Lower leg skin (tissue), 4 donors: ENCODE measurements at regions not wholly inside any gene's neighbourhood (a gene's known extent, or its start where the extent isn't known, plus 50 kb on each side); places are given as distances from the start of the nearest gene placed in this dataset.

Source experiments
- DNase-seq, 2 donors: peaks; one replicate each; pipeline ENCODE4 v3.0.0-alpha.2; 2019; ENCODE audit warnings: low spot score in 2 of 2
- H3K4me3 ChIP-seq: fragments of 200-600 bp; sonication (generic); 2 replicates; pipeline ENCODE4 v1.5.1; 2017; ENCODE audit warnings: mild to moderate bottlenecking, low read depth; ENCODE audit not compliant: poor library complexity, severe bottlenecking
- CTCF ChIP-seq, 3 donors: fragments of 450-650 bp; IDR thresholded peaks; one replicate each; pipeline ENCODE4 v1.5.1; 2016; ENCODE audit warnings: antibody characterized with exemption in 3 of 3, mild to moderate bottlenecking in 3 of 3, moderate library complexity in 2 of 3
- POLR2A ChIP-seq, 2 donors: fragments of 450-650 bp; IDR thresholded peaks; one replicate each; pipeline ENCODE4 v1.6.1; 2016 to 2017; ENCODE audit warnings: antibody characterized with exemption in 2 of 2, mild to moderate bottlenecking in 1 of 2, moderate library complexity in 1 of 2
- WGBS, 2 donors: methylation state at CpG; one replicate each; pipeline ENCODE4 v1.1.5; 2018; 5-methylcytosine and 5-hydroxymethylcytosine counted together
- intact Hi-C: fragments of 100-400 bp; cut with DNase I; formaldehyde crosslinking; loops from one replicate; pipeline ENCODE4 v1.15.0; 2023; ENCODE audit warnings: low total_unique reads

- 81 to 89% methylated on average over 10 of the region's 10 CpGs for whole genome bisulfite sequencing, 2 donors
- intact Hi-C loops = no loop called here
- no peak overlapping the region for H3K4me3 ChIP-seq
- TF ChIP-seq POLR2A (IDR thresholded peaks at IDR 0.05) (no peak), CTCF (IDR thresholded peaks at IDR 0.05) (no peak)
- no peak for DNase-seq
Measured at GRCh38 chr21:41622201-41622600, 114.2 kb upstream of the TMPRSS2 start.

- DNase-seq = no peak
- 24 to 33% methylated on average over 10 of the region's 10 CpGs for WGBS, 2 donors
- TF ChIP-seq CTCF (IDR thresholded peaks at IDR 0.05) (no peak), POLR2A (IDR thresholded peaks at IDR 0.05) (no peak)
- intact Hi-C loops = no loop called here
- no peak overlapping the region for H3K4me3 ChIP-seq
Measured at GRCh38 chr21:41621513-41621912, 113.6 kb upstream of the TMPRSS2 start.

- TF ChIP-seq CTCF (IDR thresholded peaks at IDR 0.05) (no peak), POLR2A (IDR thresholded peaks at IDR 0.05) (no peak)
- no peak overlapping the region for H3K4me3 ChIP-seq
- 59 to 65% methylated on average over 8 of the region's 8 CpGs for WGBS, 2 donors
- DNase-seq = no peak
- intact Hi-C loops = no loop called here
Measured at GRCh38 chr21:41620982-41621381, 113.0 kb upstream of the TMPRSS2 start.

- TF ChIP-seq CTCF (IDR thresholded peaks at IDR 0.05) (no peak), POLR2A (IDR thresholded peaks at IDR 0.05) (no peak)
- no peak for DNase-seq
- no peak overlapping the region for H3K4me3 ChIP-seq
- intact Hi-C loops = no loop called here
- WGBS, 2 donors = 76 to 92% methylated on average over 6 of the region's 6 CpGs
Measured at GRCh38 chr21:41620541-41620940, 112.6 kb upstream of the TMPRSS2 start.

GRCh38 chr21:41616031-41616591 lies 108.2 kb upstream of the TMPRSS2 start:
- H3K4me3 ChIP-seq = no peak overlapping the region
- WGBS, 2 donors = 37 to 49% methylated on average over 8 of the region's 8 CpGs
- DNase-seq = no peak
- no peak for TF ChIP-seq CTCF (IDR thresholded peaks at IDR 0.05)
- intact Hi-C loops = no loop called here

- DNase-seq = no peak
- intact Hi-C loops = no loop called here
- no peak overlapping the region for H3K4me3 ChIP-seq
- WGBS, 2 donors = 32 to 34% methylated on average over 1 of the region's 1 CpG
- TF ChIP-seq POLR2A (IDR thresholded peaks at IDR 0.05) = no peak
- TF ChIP-seq CTCF (IDR thresholded peaks at IDR 0.05) = no peak
Measured at GRCh38 chr21:41615613-41616012, 107.7 kb upstream of the TMPRSS2 start.
